ENCODE measurements at regions not wholly inside any gene's neighbourhood (a gene's known extent, or its start where the extent isn't known, plus 50 kb on each side); places are given as distances from the start of the nearest gene placed in this dataset.

DNA sequence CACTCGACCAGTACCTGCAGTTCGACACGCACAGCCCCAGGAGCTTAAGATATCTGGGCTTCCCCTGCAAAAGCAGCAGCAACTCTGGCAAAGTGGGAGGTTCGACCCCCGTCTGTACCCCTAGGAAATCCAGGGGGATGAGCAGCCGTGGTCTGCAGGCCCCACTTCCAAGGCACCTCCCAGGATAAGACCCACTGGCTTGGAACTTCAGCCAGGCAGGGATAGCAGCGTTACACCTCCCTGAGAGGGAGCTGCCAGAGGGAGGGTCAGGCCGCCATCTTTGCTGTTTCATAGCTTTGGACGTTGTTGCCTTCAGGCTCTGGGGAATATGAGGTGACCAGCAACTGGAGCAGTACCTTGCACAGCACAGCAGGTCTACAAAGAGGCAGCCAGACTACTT lies 351.1 kb downstream of the SOX11 start:
- TF ChIP-seq POLR2A (IDR thresholded peaks at IDR 0.05; ENCODE audit: low read depth) = no peak
- TF ChIP-seq, protein P1, sequence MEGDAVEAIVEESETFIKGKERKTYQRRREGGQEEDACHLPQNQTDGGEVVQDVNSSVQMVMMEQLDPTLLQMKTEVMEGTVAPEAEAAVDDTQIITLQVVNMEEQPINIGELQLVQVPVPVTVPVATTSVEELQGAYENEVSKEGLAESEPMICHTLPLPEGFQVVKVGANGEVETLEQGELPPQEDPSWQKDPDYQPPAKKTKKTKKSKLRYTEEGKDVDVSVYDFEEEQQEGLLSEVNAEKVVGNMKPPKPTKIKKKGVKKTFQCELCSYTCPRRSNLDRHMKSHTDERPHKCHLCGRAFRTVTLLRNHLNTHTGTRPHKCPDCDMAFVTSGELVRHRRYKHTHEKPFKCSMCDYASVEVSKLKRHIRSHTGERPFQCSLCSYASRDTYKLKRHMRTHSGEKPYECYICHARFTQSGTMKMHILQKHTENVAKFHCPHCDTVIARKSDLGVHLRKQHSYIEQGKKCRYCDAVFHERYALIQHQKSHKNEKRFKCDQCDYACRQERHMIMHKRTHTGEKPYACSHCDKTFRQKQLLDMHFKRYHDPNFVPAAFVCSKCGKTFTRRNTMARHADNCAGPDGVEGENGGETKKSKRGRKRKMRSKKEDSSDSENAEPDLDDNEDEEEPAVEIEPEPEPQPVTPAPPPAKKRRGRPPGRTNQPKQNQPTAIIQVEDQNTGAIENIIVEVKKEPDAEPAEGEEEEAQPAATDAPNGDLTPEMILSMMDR (IDR thresholded peaks at IDR 0.05) = no peak
